Astrocyte (in vitro differentiated cells and primary cell): ENCODE measurements at regions not wholly inside any gene's neighbourhood (a gene's known extent, or its start where the extent isn't known, plus 50 kb on each side); places are given as distances from the start of the nearest gene placed in this dataset.

Experiments used
- CTCF ChIP-seq: IDR thresholded peaks from 2 replicates; pipeline ENCODE4 v1.5.1; 2011; ENCODE audit warnings: low read depth, mild to moderate bottlenecking, inconsistent platforms, low read length, moderate library complexity; ENCODE audit not compliant: insufficient read depth
- EZH2 ChIP-seq: IDR thresholded peaks from 2 replicates; pipeline ENCODE4 v1.6.1; 2012; ENCODE audit warnings: mild to moderate bottlenecking, low read length, inconsistent platforms; ENCODE audit not compliant: insufficient read depth

GRCh38 chr7:12490107-12490688 is 80.3 kb upstream of the SCIN start:
- TF ChIP-seq CTCF (peak; percentile 50), EZH2 (no peak)
